ENCODE measurements at regions not wholly inside any gene's neighbourhood (a gene's known extent, or its start where the extent isn't known, plus 50 kb on each side); places are given as distances from the start of the nearest gene placed in this dataset.

GRCh38 chr14:71321574-71322315 is 414.5 kb downstream of the PCNX1 start:
- no peak for TF ChIP-seq CTCF (IDR thresholded peaks at IDR 0.05; ENCODE audit: borderline replicate concordance, extremely low read depth, low read length, poor library complexity, severe bottlenecking)
- no peak for TF ChIP-seq EZH2 (IDR thresholded peaks at IDR 0.05; ENCODE audit: borderline replicate concordance, low read depth, low read length, severe bottlenecking)

All from DND-41 (cell line).